ENCODE measurements at regions not wholly inside any gene's neighbourhood (a gene's known extent, or its start where the extent isn't known, plus 50 kb on each side); places are given as distances from the start of the nearest gene placed in this dataset.

GRCh38 chrX:33987458-33987857 lies 144.7 kb downstream of the FAM47A start:
- TF ChIP-seq CTCF (IDR thresholded peaks at IDR 0.05) (no peak), POLR2A (IDR thresholded peaks at IDR 0.05) (no peak), EP300 (IDR thresholded peaks at IDR 0.05) (no peak)
